ENCODE measurements at regions not wholly inside any gene's neighbourhood (a gene's known extent, or its start where the extent isn't known, plus 50 kb on each side); places are given as distances from the start of the nearest gene placed in this dataset.
"Not testable (repeated sequence)": the region's sequence is repeated elsewhere in the genome, so short reads cannot be mapped to it uniquely, and the experiment has no call there.

GRCh38 chr14:37810094-37810801, 214.8 kb downstream of the TTC6 start:
- H3K4me3 ChIP-seq (ENCODE audit: low read depth, low read length) = no peak overlapping the region
- peak; percentile 62 for DNase-seq (ENCODE audit: low read depth)
- TF ChIP-seq CTCF (IDR thresholded peaks at IDR 0.05; ENCODE audit: control insufficient read depth, extremely low read depth, insufficient read depth) = no peak

DNA sequence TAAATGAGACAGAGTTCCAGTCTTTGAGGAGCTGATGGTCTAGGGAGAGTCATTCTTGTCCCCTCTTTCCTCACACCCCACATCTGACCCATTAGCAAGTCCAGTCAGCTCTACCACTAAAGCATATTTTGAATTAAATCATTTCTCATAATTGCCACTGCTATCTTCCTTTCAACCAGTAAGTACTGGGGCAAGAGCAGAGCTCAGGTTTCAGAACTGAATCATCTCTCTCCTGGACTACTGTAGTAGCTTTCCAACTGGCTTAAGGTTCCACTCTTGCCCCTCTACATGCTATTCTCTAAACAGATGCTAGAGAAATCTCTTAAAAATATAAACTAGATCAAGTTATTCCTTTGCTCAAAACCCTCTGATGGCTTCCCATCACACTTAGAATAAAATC, 218.3 kb downstream of the TTC6 start:
- DNase-seq (ENCODE audit: low read depth) = no peak
- no peak overlapping the region for H3K4me3 ChIP-seq (ENCODE audit: low read depth, low read length)

GRCh38 chr14:37816135-37816534, 220.7 kb downstream of the TTC6 start:
- DNase-seq (ENCODE audit: low read depth) = no peak
- TF ChIP-seq CTCF (IDR thresholded peaks at IDR 0.05; ENCODE audit: control insufficient read depth, extremely low read depth, insufficient read depth) = no peak
- no peak overlapping the region for H3K4me3 ChIP-seq (ENCODE audit: low read depth, low read length)

More for the DNA sequence above, 218.3 kb downstream of the TTC6 start:
- no peak for TF ChIP-seq CTCF (IDR thresholded peaks at IDR 0.05; ENCODE audit: control insufficient read depth, extremely low read depth, insufficient read depth)

- H3K4me3 ChIP-seq (ENCODE audit: low read depth, low read length) = no peak overlapping the region
- DNase-seq (ENCODE audit: low read depth) = no peak
- TF ChIP-seq CTCF (IDR thresholded peaks at IDR 0.05; ENCODE audit: control insufficient read depth, extremely low read depth, insufficient read depth) = no peak
These were observed 221.4 kb downstream of the TTC6 start for GRCh38 chr14:37816743-37817295.

DNA sequence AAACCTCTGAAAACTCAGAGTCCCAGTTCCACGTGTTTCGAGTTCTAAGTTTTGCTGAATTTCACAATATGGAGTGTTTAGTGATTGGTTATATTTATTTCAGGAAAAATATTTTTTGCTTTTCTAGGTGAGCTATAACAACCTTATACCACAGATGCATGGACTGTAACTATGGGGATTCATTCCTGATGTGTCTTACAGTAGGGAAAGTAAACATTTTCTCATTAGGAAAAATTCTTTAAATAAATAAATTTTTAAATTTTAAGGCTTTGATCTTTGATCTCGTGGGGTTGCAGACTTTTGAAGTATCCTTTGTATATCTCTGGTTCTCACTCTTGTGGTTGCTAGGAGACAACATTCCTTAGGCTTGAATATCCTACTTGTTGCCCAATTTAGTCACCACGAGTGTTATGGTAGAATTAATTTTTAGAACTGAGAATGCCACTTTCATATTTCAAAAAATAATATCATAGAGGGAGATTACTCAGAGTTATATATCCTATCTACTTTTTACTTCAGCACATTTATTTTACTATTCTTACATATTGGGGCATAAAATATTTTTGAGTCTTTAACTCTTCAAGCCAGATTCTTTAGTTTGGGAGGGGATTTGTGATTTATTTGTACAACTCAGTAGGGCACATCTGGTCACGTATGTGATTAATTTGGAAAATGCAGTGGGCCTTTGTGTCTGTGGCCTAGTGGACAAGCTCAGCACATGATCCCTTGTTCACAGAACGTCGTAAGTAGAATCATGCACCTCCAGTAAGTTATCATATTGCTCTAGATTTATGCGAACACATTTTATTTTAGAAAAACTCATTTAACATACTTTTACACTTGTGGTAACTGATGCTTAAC, 224.0 kb downstream of the TTC6 start:
- no peak for TF ChIP-seq CTCF (IDR thresholded peaks at IDR 0.05; ENCODE audit: control insufficient read depth, extremely low read depth, insufficient read depth)
- H3K4me3 ChIP-seq (ENCODE audit: low read depth, low read length) = no peak overlapping the region
- DNase-seq (ENCODE audit: low read depth) = no peak

- H3K4me3 ChIP-seq (ENCODE audit: low read depth, low read length); DNase-seq (ENCODE audit: low read depth): not testable (repeated sequence)
These were observed 225.4 kb downstream of the TTC6 start for GRCh38 chr14:37820810-37821209.

- no peak overlapping the region for H3K4me3 ChIP-seq (ENCODE audit: low read depth, low read length)
- no peak for DNase-seq (ENCODE audit: low read depth)
- TF ChIP-seq CTCF (IDR thresholded peaks at IDR 0.05; ENCODE audit: control insufficient read depth, extremely low read depth, insufficient read depth) = no peak
These were observed 229.7 kb downstream of the TTC6 start for GRCh38 chr14:37824939-37825712.
